HG02678 (cell line): ENCODE measurements at regions not wholly inside any gene's neighbourhood (a gene's known extent, or its start where the extent isn't known, plus 50 kb on each side); places are given as distances from the start of the nearest gene placed in this dataset.
"Not testable (repeated sequence)": the region's sequence is repeated elsewhere in the genome, so short reads cannot be mapped to it uniquely, and the experiment has no call there.

Source experiments
- ATAC-seq: cut with Tn5 transposase; IDR thresholded peaks from one replicate; pipeline ENCODE4 v1.9.1; 2021; ENCODE audit warnings: mild to moderate bottlenecking, moderate library complexity; ENCODE audit not compliant: unreplicated experiment

GRCh38 chr17:27365329-27365945 is 71.5 kb downstream of the WSB1 start:
- ATAC-seq: not testable (repeated sequence)

GRCh38 chr17:27366437-27366836 is 72.5 kb downstream of the WSB1 start:
- ATAC-seq: no peak

- no peak for ATAC-seq
These were observed 73.4 kb downstream of the WSB1 start for GRCh38 chr17:27367121-27367981.

- no peak for ATAC-seq
These were observed 74.4 kb downstream of the WSB1 start for GRCh38 chr17:27368151-27368795.

- ATAC-seq: no peak
These were observed 75.1 kb downstream of the WSB1 start for GRCh38 chr17:27368980-27369379.

GRCh38 chr17:27370776-27371175 is 76.9 kb downstream of the WSB1 start:
- ATAC-seq: no peak

- ATAC-seq: not testable (repeated sequence)
These were observed 79.8 kb downstream of the WSB1 start for GRCh38 chr17:27373695-27374094.

- ATAC-seq: no peak
These were observed 79.4 kb upstream of the KSR1 start for GRCh38 chr17:27376637-27377547.

- ATAC-seq: no peak
These were observed 77.6 kb upstream of the KSR1 start for GRCh38 chr17:27378482-27379175.

- no peak for ATAC-seq
These were observed 76.2 kb upstream of the KSR1 start for GRCh38 chr17:27379888-27380533.

- ATAC-seq: no peak
These were observed 75.7 kb upstream of the KSR1 start for GRCh38 chr17:27380551-27380950.

GRCh38 chr17:27381007-27381501 is 75.2 kb upstream of the KSR1 start:
- peak; percentile 65 for ATAC-seq

- ATAC-seq: no peak
These were observed 74.2 kb upstream of the KSR1 start for GRCh38 chr17:27382025-27382424.

GRCh38 chr17:27384261-27384701 is 72.0 kb upstream of the KSR1 start:
- ATAC-seq: no peak

- no peak for ATAC-seq
These were observed 71.5 kb upstream of the KSR1 start for GRCh38 chr17:27384726-27385125.

GRCh38 chr17:27385626-27386025 is 70.6 kb upstream of the KSR1 start:
- no peak for ATAC-seq

GRCh38 chr17:27386206-27387075 is 69.8 kb upstream of the KSR1 start:
- ATAC-seq: no peak

GRCh38 chr17:27389542-27390140 is 66.6 kb upstream of the KSR1 start:
- no peak for ATAC-seq
